SH-SY5Y (cell line): ENCODE measurements at regions not wholly inside any gene's neighbourhood (a gene's known extent, or its start where the extent isn't known, plus 50 kb on each side); places are given as distances from the start of the nearest gene placed in this dataset.

Source experiments
- GATA2 ChIP-seq: IDR thresholded peaks from 2 replicates; pipeline ENCODE4 v1.6.1; 2011; ENCODE audit warnings: mild to moderate bottlenecking, low read depth, low read length
- GATA3 ChIP-seq: IDR thresholded peaks from 2 replicates; pipeline ENCODE4 v1.6.1; 2011; ENCODE audit warnings: low read depth, mild to moderate bottlenecking, low read length, moderate library complexity

- no peak for TF ChIP-seq GATA2
- no peak for TF ChIP-seq GATA3
Observed at GRCh38 chr17:52384695-52385094, 226.2 kb upstream of the CA10 start.
